Right atrium auricular region (tissue), 2 donors: ENCODE measurements at regions not wholly inside any gene's neighbourhood (a gene's known extent, or its start where the extent isn't known, plus 50 kb on each side); places are given as distances from the start of the nearest gene placed in this dataset.

Source experiments
- DNase-seq: peaks from one replicate; pipeline ENCODE4 v3.0.0-alpha.2; 2019; ENCODE audit warnings: low spot score
- H3K27ac ChIP-seq, 2 donors: fragments of 200-600 bp; sonication (generic); 1 replicate in 1 of 2; 2 replicates in 1 of 2; pipeline ENCODE4 v1.5.1; 2016 to 2019
- H3K27me3 ChIP-seq, 2 donors: fragments of 200-600 bp; sonication (generic); one replicate each; pipeline versions ENCODE4 v1.5.1 to v1.6.0; 2017 to 2019
- H3K36me3 ChIP-seq: fragments of 200-600 bp; sonication (generic); one replicate; pipeline ENCODE4 v1.5.1; 2016
- H3K4me1 ChIP-seq, 2 donors: fragments of 200-600 bp; sonication (generic); one replicate each; pipeline versions ENCODE4 v1.5.1 to v1.6.0; 2017 to 2019
- H3K4me3 ChIP-seq, 2 donors: fragments of 200-600 bp; sonication (generic); 1 replicate in 1 of 2; 2 replicates in 1 of 2; pipeline ENCODE4 v1.5.1; 2017 to 2019; ENCODE audit warnings: mild to moderate bottlenecking in 1 of 2, moderate library complexity in 1 of 2
- H3K9me3 ChIP-seq, 2 donors: fragments of 200-600 bp; sonication (generic); one replicate each; pipeline ENCODE4 v1.5.1; 2019
- TF ChIP-seq, protein P1 (sequence below), 2 donors: fragments of 200-600 bp; sonication (generic); IDR thresholded peaks; one replicate each; pipeline ENCODE4 v1.5.1; 2019; ENCODE audit warnings: antibody characterized with exemption in 2 of 2

DNA sequence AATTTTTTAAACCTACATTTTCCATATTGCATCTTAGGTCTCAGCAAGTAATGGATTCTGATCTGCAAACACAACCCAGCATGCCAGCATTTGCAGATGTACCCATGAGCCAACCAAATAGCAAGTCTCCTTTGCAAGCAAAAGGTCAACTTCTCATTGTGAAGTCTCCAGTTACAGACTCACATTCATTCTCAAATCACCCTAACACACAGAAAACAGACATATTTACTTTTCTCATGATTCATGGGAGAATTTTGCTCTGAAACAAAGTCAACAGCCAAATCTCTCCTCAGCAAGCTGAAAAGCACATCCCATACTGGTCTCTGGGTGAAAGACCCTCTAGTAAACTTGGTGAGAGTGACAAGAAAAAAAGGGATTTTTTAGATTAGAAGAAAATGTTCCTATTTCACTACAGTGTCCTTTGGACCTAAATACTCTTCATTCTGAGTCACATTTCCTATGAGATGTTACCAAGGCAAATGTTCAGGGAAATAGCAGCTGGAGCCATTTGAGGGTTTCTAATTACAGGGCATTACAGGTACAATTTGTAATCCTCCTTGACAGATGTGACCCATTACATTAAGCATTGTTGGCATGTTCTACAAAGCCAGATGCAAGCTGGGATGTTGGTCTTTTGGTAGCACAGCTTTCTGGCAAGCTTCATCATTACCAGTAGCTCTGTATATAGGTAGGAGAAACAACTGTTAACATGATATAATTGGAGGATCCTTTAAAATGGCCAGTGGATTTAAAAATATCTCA is 383.3 kb downstream of the SMARCA1 start:
- Histone ChIP-seq H3K27me3 (no peaks in the 10 kb centered on the region), H3K27ac (no peak overlapping the region), H3K4me1 (no peaks in the 10 kb centered on the region), H3K36me3 (no peaks in the 10 kb centered on the region), H3K4me3 (no peak overlapping the region), H3K9me3 (no peaks in the 10 kb centered on the region)
- TF ChIP-seq, protein P1, sequence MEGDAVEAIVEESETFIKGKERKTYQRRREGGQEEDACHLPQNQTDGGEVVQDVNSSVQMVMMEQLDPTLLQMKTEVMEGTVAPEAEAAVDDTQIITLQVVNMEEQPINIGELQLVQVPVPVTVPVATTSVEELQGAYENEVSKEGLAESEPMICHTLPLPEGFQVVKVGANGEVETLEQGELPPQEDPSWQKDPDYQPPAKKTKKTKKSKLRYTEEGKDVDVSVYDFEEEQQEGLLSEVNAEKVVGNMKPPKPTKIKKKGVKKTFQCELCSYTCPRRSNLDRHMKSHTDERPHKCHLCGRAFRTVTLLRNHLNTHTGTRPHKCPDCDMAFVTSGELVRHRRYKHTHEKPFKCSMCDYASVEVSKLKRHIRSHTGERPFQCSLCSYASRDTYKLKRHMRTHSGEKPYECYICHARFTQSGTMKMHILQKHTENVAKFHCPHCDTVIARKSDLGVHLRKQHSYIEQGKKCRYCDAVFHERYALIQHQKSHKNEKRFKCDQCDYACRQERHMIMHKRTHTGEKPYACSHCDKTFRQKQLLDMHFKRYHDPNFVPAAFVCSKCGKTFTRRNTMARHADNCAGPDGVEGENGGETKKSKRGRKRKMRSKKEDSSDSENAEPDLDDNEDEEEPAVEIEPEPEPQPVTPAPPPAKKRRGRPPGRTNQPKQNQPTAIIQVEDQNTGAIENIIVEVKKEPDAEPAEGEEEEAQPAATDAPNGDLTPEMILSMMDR (IDR thresholded peaks at IDR 0.05) = no peak
- DNase-seq = no peak

DNA sequence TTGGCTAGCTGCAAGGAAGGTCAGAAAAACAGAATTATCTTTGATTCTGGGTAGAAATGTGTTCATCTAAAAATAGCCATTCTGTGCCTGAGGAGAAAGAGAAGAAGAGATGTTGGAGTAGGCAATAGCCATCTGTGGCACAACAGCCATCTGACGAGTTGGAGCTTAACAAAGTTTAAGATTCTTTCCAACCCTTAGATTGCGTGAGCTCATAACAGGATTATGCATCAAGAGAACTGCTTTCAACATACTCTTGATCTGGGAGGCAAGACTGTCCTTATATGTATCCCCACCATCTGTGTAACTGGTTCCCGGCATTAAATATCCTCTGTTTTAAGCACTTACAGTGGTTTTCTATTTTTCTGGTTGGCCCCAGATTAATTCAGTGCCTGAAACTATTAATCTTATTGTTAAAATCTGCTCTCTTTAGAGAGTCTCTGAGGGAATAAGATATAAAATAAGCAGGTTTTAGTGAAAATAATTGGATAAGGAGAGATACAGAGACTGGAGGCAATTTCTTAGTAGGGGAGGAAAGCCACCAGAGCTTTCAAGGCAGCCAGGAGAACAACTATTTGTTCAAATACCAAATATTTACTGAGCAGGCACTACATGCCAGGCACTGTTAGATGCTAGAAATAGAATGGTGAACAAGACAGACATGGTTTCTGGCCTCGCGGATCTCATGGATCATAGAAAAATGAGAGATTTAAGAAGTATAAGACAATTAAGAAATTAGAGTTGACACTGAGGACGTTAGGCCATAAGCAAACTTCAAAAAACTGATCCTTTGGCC is 398.0 kb downstream of the SMARCA1 start:
- Histone ChIP-seq H3K27me3 (no peaks in the 10 kb centered on the region), H3K4me3 (no peak overlapping the region), H3K36me3 (no peaks in the 10 kb centered on the region), H3K9me3 (no peaks in the 10 kb centered on the region), H3K27ac (no peak overlapping the region), H3K4me1 (no peaks in the 10 kb centered on the region)
- TF ChIP-seq, protein P1 (IDR thresholded peaks at IDR 0.05) = no peak
- DNase-seq = no peak

DNA sequence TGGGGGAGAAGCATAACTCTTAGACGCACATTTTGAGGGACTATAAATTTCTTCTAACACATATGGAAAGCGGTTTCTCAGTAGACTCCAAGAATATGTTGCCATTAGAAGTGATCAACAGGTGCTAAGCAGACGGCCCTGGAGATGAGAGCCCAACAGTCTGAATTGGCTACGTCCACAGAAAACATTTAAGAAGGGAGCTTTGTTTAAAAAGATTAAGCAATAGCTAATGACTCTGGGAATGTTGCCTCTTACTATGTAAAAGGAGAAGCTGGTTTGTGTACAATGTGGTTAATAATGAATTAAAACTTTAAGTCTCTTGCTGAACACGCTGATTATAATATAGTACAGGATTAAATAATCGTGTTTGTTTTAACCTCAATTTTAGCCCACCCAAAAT is 399.5 kb downstream of the SMARCA1 start:
- Histone ChIP-seq H3K4me3 (no peak overlapping the region), H3K9me3 (no peaks in the 10 kb centered on the region), H3K4me1 (no peaks in the 10 kb centered on the region), H3K27ac (no peak overlapping the region), H3K36me3 (no peaks in the 10 kb centered on the region), H3K27me3 (no peaks in the 10 kb centered on the region)
- DNase-seq = no peak
- TF ChIP-seq, protein P1 (IDR thresholded peaks at IDR 0.05) = no peak

DNA sequence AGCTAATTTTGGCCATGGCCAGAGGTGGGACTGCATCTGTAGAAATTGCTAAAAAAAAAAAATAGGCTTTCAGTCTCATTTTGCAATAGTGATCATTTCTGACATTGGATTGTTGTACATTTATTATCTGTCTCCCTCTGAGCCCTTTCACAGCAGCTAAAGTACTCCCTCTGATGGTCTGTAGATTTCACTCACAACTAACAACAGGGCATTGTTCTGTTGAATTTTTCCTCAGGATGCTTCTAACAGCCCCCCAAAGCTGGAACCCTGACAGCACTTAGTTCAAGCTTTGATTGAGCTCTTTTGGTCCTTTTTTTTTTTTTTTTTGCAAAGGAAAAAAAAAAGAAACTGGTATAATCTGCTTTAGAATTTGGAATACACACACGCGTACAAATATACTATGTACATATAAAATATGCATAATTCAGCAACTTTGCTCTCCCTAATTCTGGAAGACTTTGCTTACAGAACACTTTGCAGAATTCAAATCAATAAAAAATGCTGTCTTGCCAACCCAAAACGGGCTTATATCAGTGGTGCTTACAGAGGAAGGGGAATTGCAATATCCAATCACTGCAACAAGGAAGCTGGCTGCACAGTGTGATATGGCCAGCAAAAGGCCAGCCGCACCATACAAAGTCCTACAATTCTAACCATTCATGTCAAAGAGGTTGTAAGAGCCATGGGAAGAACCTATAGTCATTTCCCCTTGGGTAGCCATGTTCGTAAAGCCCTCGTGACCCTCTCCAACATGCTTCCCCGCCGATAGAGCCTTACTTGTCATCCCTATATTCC is 406.4 kb downstream of the SMARCA1 start:
- Histone ChIP-seq H3K36me3 (no peaks in the 10 kb centered on the region), H3K27me3 (no peaks in the 10 kb centered on the region), H3K9me3 (no peaks in the 10 kb centered on the region), H3K4me1 (no peaks in the 10 kb centered on the region), H3K4me3 (no peak overlapping the region), H3K27ac (no peak overlapping the region)
- DNase-seq = no peak
- TF ChIP-seq, protein P1 (IDR thresholded peaks at IDR 0.05) = no peak

DNA sequence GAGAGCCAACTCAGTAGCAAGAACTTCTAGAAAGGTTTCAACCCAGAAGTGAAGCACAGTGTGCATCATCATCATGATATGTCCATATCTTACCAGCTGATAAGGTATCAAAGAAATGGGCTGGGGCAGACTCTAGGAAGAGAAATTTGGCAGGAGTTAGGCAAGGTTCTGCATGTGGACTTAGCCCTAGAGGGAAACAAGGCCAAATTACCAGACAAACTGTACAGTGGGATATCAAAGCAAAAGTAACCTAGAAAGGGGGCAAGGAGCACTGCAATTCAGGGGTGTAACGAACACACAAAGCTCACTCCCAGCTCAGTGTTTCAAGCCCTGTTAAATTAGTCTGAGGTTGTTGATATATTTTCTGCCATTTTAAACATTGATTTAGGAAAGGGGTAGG is 407.4 kb downstream of the SMARCA1 start:
- TF ChIP-seq, protein P1 (IDR thresholded peaks at IDR 0.05) = no peak
- H3K4me3 ChIP-seq = no peak overlapping the region
- no peaks in the 10 kb centered on the region for H3K36me3 ChIP-seq
- H3K27ac ChIP-seq = no peak overlapping the region
- no peaks in the 10 kb centered on the region for H3K9me3 ChIP-seq
- no peaks in the 10 kb centered on the region for H3K27me3 ChIP-seq
- H3K4me1 ChIP-seq = no peaks in the 10 kb centered on the region
- DNase-seq = no peak
